ENCODE measurements at regions not wholly inside any gene's neighbourhood (a gene's known extent, or its start where the extent isn't known, plus 50 kb on each side); places are given as distances from the start of the nearest gene placed in this dataset.

DNA sequence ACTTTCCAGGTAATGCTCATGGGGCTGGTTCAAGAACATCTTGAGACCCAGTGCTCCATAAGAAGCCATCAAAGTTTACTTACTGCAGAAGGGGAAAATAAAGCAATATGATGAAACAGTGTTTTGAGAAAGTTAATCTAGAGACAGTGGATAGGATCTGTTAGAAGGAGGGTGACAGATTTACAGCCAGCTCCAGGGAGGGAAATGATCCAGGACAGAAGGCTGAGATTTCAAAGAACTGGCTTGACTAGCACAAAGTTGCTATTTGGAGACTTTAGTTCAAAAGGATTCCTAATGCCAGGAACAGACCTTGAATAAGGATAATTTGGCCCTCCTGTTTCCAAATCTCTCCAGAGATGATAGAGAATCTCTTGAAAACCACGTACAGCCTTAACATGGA lies 166.5 kb upstream of the NECTIN3 start:
- H3K9ac ChIP-seq (ENCODE audit: extremely low read depth, insufficient read length, low read length) = no peak overlapping the region
- Mint-ChIP-seq H3K27me3 (ENCODE audit: low read depth) (no peaks in the 10 kb centered on the region), H3K27ac (no peak overlapping the region; a peak in 1 of 7 replicates), H3K9me3 (no peaks in the 10 kb centered on the region), H3K4me1 (peaks cover 8 to 14% of the 10 kb centered on the region in 2 experiments), H3K4me3 (no peak overlapping the region), H3K36me3 (ENCODE audit: insufficient read depth in 1 of 3, low read depth in 3 of 3) (no peaks in the 10 kb centered on the region)
- H3K4me1 ChIP-seq (ENCODE audit: insufficient read depth, low read length) = no peaks in the 10 kb centered on the region; the same call in 1 of the 2 replicates
- no peaks in the 10 kb centered on the region for H3K79me1 ChIP-seq (ENCODE audit: insufficient read depth, low read depth, low read length, poor library complexity, severe bottlenecking)
- H3K79me2 ChIP-seq (ENCODE audit: insufficient read depth, low read length) = 0 out of 2 replicates have a peak, but pooled peaks cover 3% of the 10 kb centered on the region
- H2BK120ac ChIP-seq (ENCODE audit: low read depth, low read length, poor library complexity, severe bottlenecking) = no peak overlapping the region
- H3K4ac ChIP-seq (ENCODE audit: low read depth, low read length) = no peak overlapping the region
- no peak overlapping the region for H2AK5ac ChIP-seq (ENCODE audit: insufficient read length, low read length)
- no peak overlapping the region for H2BK15ac ChIP-seq (ENCODE audit: low read depth, low read length)
- H2BK12ac ChIP-seq (ENCODE audit: insufficient read length, low read depth, low read length) = no peak overlapping the region
- TF ChIP-seq, protein P1, sequence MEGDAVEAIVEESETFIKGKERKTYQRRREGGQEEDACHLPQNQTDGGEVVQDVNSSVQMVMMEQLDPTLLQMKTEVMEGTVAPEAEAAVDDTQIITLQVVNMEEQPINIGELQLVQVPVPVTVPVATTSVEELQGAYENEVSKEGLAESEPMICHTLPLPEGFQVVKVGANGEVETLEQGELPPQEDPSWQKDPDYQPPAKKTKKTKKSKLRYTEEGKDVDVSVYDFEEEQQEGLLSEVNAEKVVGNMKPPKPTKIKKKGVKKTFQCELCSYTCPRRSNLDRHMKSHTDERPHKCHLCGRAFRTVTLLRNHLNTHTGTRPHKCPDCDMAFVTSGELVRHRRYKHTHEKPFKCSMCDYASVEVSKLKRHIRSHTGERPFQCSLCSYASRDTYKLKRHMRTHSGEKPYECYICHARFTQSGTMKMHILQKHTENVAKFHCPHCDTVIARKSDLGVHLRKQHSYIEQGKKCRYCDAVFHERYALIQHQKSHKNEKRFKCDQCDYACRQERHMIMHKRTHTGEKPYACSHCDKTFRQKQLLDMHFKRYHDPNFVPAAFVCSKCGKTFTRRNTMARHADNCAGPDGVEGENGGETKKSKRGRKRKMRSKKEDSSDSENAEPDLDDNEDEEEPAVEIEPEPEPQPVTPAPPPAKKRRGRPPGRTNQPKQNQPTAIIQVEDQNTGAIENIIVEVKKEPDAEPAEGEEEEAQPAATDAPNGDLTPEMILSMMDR (conservative IDR thresholded peaks at IDR 0.05) = no peak
- H2AFZ ChIP-seq (ENCODE audit: low read length) = no peak overlapping the region
- no peak overlapping the region for H3K4me2 ChIP-seq (ENCODE audit: insufficient read depth, insufficient read length, low read length)
- H3K27me3 ChIP-seq (ENCODE audit: insufficient read depth, low read length) = no peaks in the 10 kb centered on the region
- no peak overlapping the region for H3K56ac ChIP-seq (ENCODE audit: insufficient read length, low read depth, low read length)
- no peak overlapping the region for H3K14ac ChIP-seq (ENCODE audit: insufficient read depth, low read length)
- no peak overlapping the region for H4K8ac ChIP-seq (replicated peaks; ENCODE audit: insufficient read length, low read depth, low read length)
- H4K5ac ChIP-seq (ENCODE audit: insufficient read length, low read depth, low read length) = no peak overlapping the region
- H2BK5ac ChIP-seq (ENCODE audit: insufficient read length, low read length) = no peak overlapping the region
- H3K23me2 ChIP-seq (ENCODE audit: insufficient read length, low read depth, low read length, poor library complexity, severe bottlenecking) = no peaks in the 10 kb centered on the region
- H4K91ac ChIP-seq (ENCODE audit: insufficient read length, low read depth, low read length) = no peak overlapping the region
- no peaks in the 10 kb centered on the region for H4K20me1 ChIP-seq (ENCODE audit: control insufficient read depth, insufficient read depth, insufficient read length)
- no peak overlapping the region for H3T11ph ChIP-seq (ENCODE audit: low read length)
- no CpG with 5 or more reads among the region's 1 CpG for WGBS (ENCODE audit: extremely low coverage, insufficient read length, low lambda C conversion rate)
- no peak overlapping the region for H2BK20ac ChIP-seq (ENCODE audit: low read depth, low read length, poor library complexity, severe bottlenecking)
- DNase-seq = no peak
- H3K23ac ChIP-seq (ENCODE audit: insufficient read length, low read depth, low read length) = no peak overlapping the region
- no peaks in the 10 kb centered on the region for H3K9me3 ChIP-seq (ENCODE audit: control insufficient read depth, low read depth, low read length)
- no peak overlapping the region for H3K18ac ChIP-seq (ENCODE audit: insufficient read length, low read depth, low read length)
- no peak overlapping the region for H3K27ac ChIP-seq (ENCODE audit: insufficient read length, low read depth, low read length)

Measured in H9 (cell line).